ENCODE measurements at regions not wholly inside any gene's neighbourhood (a gene's known extent, or its start where the extent isn't known, plus 50 kb on each side); places are given as distances from the start of the nearest gene placed in this dataset.

GRCh38 chr1:229032375-229032774 lies 238.5 kb upstream of the RAB4A start:
- TF ChIP-seq CTCF (IDR thresholded peaks at IDR 0.05; ENCODE audit: low read depth, low read length, missing input control) (no peak), RAD21 (IDR thresholded peaks at IDR 0.05) (no peak)

Measured in liver (tissue), 3 donors.